Endothelial cell of umbilical vein (primary cell): ENCODE measurements at regions not wholly inside any gene's neighbourhood (a gene's known extent, or its start where the extent isn't known, plus 50 kb on each side); places are given as distances from the start of the nearest gene placed in this dataset.

Experiments
- BruUV-seq: library from RNA; stranded (reverse); fragments of 400-500 nt; replicated peaks from 2 replicates; lab custom pipeline; 2021; lab: Mats Ljungman, UMichigan
- CTCF ChIA-PET: fragments of 300-600, 350-600 bp; sonication (Branson Sonifier 250); formaldehyde crosslinking; loops from one replicate; lab custom pipeline; 2021; ENCODE audit warnings: antibody characterized with exemption, inconsistent platforms; lab: Charles Lee
- POLR2A ChIA-PET: fragments of 300-600, 350-600 bp; sonication (Branson Sonifier 250); formaldehyde crosslinking; loops from one replicate; lab custom pipeline; 2021; ENCODE audit warnings: antibody characterized with exemption, inconsistent platforms; lab: Charles Lee
- DNase-seq: peaks from one replicate; pipeline ENCODE4 v3.0.0-alpha.2; 2011; ENCODE audit warnings: low read depth, low spot score
- FAIRE-seq: peaks from 2 replicates; lab custom pipeline; 2011; peaks lifted over from hg19 to GRCh38; lab: Jason Lieb, UNC
- H2AFZ ChIP-seq: 2 replicates; pipeline ENCODE4 v1.6.0; 2012; ENCODE audit warnings: low read depth, low read length, control low read depth, inconsistent platforms
- H3K27ac ChIP-seq: 2 replicates; pipeline ENCODE4 v1.5.1; 2011; ENCODE audit warnings: low read depth, mild to moderate bottlenecking, control low read depth, low read length, moderate library complexity; ENCODE audit not compliant: insufficient read depth
- H3K27me3 ChIP-seq, 2 experiments: 2 replicates each; pipeline versions ENCODE4 v1.6.0 to v1.6.1; 2011; ENCODE audit warnings: low read length in 2 of 2, mixed read lengths in 1 of 2; ENCODE audit not compliant: control insufficient read depth in 2 of 2, insufficient read depth in 2 of 2
- H3K36me3 ChIP-seq, 2 experiments: 2 replicates in 1 of 2; 3 replicates in 1 of 2; pipeline ENCODE4 v1.5.1; 2011; ENCODE audit warnings: low read length in 2 of 2, mild to moderate bottlenecking in 1 of 2, moderate library complexity in 1 of 2; ENCODE audit not compliant: control insufficient read depth in 2 of 2, insufficient read depth in 2 of 2; ENCODE audit errors: extremely low read depth in 1 of 2
- H3K4me1 ChIP-seq: 3 replicates; pipeline ENCODE4 v1.5.1; 2011; ENCODE audit warnings: mild to moderate bottlenecking, low read length; ENCODE audit not compliant: control insufficient read depth, insufficient read depth; ENCODE audit errors: extremely low read depth
- H3K4me2 ChIP-seq: 2 replicates; pipeline ENCODE4 v1.6.1; 2011; ENCODE audit warnings: low read length, control low read depth, mixed read lengths; ENCODE audit not compliant: insufficient read depth
- H3K4me3 ChIP-seq, 3 experiments: fragments of 200-600 bp in 1 of 3; sonication (generic), shearing (Covaris generic) in 1 of 3; replicated peaks in 1 of 3; 2 replicates each; pipeline ENCODE4 v1.5.1; 2011 to 2016; ENCODE audit warnings: control low read depth in 3 of 3, low read length in 3 of 3, mild to moderate bottlenecking in 2 of 3, inconsistent platforms in 1 of 3, low read depth in 1 of 3, moderate library complexity in 1 of 3; ENCODE audit not compliant: insufficient read depth in 1 of 3
- H3K79me2 ChIP-seq: 2 replicates; pipeline ENCODE4 v1.6.0; 2012; ENCODE audit warnings: low read length, inconsistent platforms; ENCODE audit not compliant: control insufficient read depth, insufficient read depth
- H3K9ac ChIP-seq: replicated peaks from 2 replicates; pipeline ENCODE3; 2011; ENCODE audit warnings: low read length, control low read depth; ENCODE audit not compliant: insufficient read depth; ENCODE audit errors: extremely low read depth
- H3K9me1 ChIP-seq: replicated peaks from 3 replicates; pipeline ENCODE4 v1.6.0; 2011; ENCODE audit warnings: mild to moderate bottlenecking, low read length; ENCODE audit not compliant: control insufficient read depth, insufficient read depth; ENCODE audit errors: extremely low read depth
- H3K9me3 ChIP-seq: replicated peaks from 2 replicates; pipeline ENCODE4 v1.5.1; 2012; ENCODE audit warnings: low read length, inconsistent platforms; ENCODE audit not compliant: control insufficient read depth, insufficient read depth
- H4K20me1 ChIP-seq: replicated peaks from 2 replicates; pipeline ENCODE3; 2011; ENCODE audit warnings: mild to moderate bottlenecking, low read length; ENCODE audit not compliant: control insufficient read depth, insufficient read depth; ENCODE audit errors: extremely low read depth
- EZH2 ChIP-seq: IDR thresholded peaks from 2 replicates; pipeline ENCODE4 v1.6.1; 2012; ENCODE audit warnings: borderline replicate concordance, low read depth, mild to moderate bottlenecking, moderate library complexity, low read length, inconsistent platforms; ENCODE audit not compliant: severe bottlenecking
- FOS ChIP-seq: IDR thresholded peaks from 2 replicates; pipeline ENCODE4 v1.6.1; 2011; ENCODE audit warnings: mild to moderate bottlenecking, low read length, moderate library complexity, borderline replicate concordance; ENCODE audit not compliant: insufficient read depth
- GATA2 ChIP-seq: IDR thresholded peaks from 2 replicates; pipeline ENCODE4 v1.7.0; 2011; ENCODE audit warnings: low read depth, mild to moderate bottlenecking, moderate library complexity, mixed read lengths, low read length; ENCODE audit not compliant: insufficient read length, insufficient read depth
- JUN ChIP-seq: IDR thresholded peaks from 2 replicates; pipeline ENCODE4 v1.6.1; 2011; ENCODE audit warnings: borderline replicate concordance, low read depth; ENCODE audit not compliant: insufficient read length, insufficient read depth
- MAX ChIP-seq: IDR thresholded peaks from 2 replicates; pipeline ENCODE4 v1.6.1; 2011; ENCODE audit not compliant: insufficient read depth, insufficient read length
- MYC ChIP-seq: IDR thresholded peaks from one replicate; pipeline ENCODE4 v1.6.1; 2011; ENCODE audit warnings: mild to moderate bottlenecking, low read depth, low read length
- POLR2A ChIP-seq: IDR thresholded peaks from 2 replicates; pipeline ENCODE4 v1.6.1; 2012; ENCODE audit warnings: low read depth, mild to moderate bottlenecking, control low read depth, low read length
- POLR2AphosphoS5 ChIP-seq: IDR thresholded peaks from 2 replicates; pipeline ENCODE4 v1.6.1; 2012; ENCODE audit warnings: low read depth, mild to moderate bottlenecking, control low read depth, low read length, moderate library complexity; ENCODE audit not compliant: insufficient read depth
- dilution Hi-C: fragments of 300-500 bp; cut with MboI; formaldehyde crosslinking; loops from one replicate; pipeline ENCODE4 v1.15.0; 2019; ENCODE audit warnings: low sequenced_read_pairs; ENCODE audit not compliant: extremely low pct_ligation_motif_present
- intact Hi-C: fragments of 100-400 bp; cut with micrococcal nuclease; formaldehyde crosslinking; loops from one replicate; pipeline ENCODE4 v1.10.0; 2022
- TF ChIP-seq, protein P1 (sequence below), 2 donors: IDR thresholded peaks; 1 replicate in 1 of 2; 2 replicates in 1 of 2; pipeline ENCODE4 v1.5.1; 2011; ENCODE audit warnings: low read length in 2 of 2, mild to moderate bottlenecking in 2 of 2, moderate library complexity in 2 of 2, control low read depth in 1 of 2, inconsistent platforms in 1 of 2, low read depth in 1 of 2; ENCODE audit not compliant: insufficient read depth in 1 of 2; ENCODE audit errors: extremely low read depth in 1 of 2

- no peaks in the 10 kb centered on the region for H3K9me1 ChIP-seq
- H3K4me2 ChIP-seq: no peak overlapping the region
- no peaks in the 10 kb centered on the region for H3K36me3 ChIP-seq
- DNase-seq (no peak), FAIRE-seq (no peak)
- no peaks in the 10 kb centered on the region for H3K79me2 ChIP-seq
- no peaks in the 10 kb centered on the region for H3K9me3 ChIP-seq
- CTCF ChIA-PET: no interaction called here
- POLR2A ChIA-PET: no interaction called here
- dilution Hi-C loops: no loop called here
- TF ChIP-seq FOS (no peak), GATA2 (no peak), MAX (no peak), POLR2A (no peak), EZH2 (no peak), JUN (no peak), MYC (no peak), POLR2AphosphoS5 (no peak)
- TF ChIP-seq, protein P1, sequence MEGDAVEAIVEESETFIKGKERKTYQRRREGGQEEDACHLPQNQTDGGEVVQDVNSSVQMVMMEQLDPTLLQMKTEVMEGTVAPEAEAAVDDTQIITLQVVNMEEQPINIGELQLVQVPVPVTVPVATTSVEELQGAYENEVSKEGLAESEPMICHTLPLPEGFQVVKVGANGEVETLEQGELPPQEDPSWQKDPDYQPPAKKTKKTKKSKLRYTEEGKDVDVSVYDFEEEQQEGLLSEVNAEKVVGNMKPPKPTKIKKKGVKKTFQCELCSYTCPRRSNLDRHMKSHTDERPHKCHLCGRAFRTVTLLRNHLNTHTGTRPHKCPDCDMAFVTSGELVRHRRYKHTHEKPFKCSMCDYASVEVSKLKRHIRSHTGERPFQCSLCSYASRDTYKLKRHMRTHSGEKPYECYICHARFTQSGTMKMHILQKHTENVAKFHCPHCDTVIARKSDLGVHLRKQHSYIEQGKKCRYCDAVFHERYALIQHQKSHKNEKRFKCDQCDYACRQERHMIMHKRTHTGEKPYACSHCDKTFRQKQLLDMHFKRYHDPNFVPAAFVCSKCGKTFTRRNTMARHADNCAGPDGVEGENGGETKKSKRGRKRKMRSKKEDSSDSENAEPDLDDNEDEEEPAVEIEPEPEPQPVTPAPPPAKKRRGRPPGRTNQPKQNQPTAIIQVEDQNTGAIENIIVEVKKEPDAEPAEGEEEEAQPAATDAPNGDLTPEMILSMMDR (IDR thresholded peaks at IDR 0.05; ENCODE audit: extremely low read depth in 1 of 2, insufficient read depth in 1 of 2, low read depth in 1 of 2, low read length in 2 of 2): no peak
- intact Hi-C loops: no loop called here
- H3K27me3 ChIP-seq: no peaks in the 10 kb centered on the region
- H3K4me3 ChIP-seq: no peak overlapping the region
- no TSS peak for BruUV-seq
- H3K9ac ChIP-seq: no peak overlapping the region
- H3K4me1 ChIP-seq: no peaks in the 10 kb centered on the region
- H2AFZ ChIP-seq: no peak overlapping the region
- H4K20me1 ChIP-seq: no peaks in the 10 kb centered on the region
- no peak overlapping the region for H3K27ac ChIP-seq
These were observed 631.8 kb upstream of the SLC10A2 start for GRCh38 chr13:103698000-103698399.
